Fibroblast of lung (primary cell): ENCODE measurements at regions not wholly inside any gene's neighbourhood (a gene's known extent, or its start where the extent isn't known, plus 50 kb on each side); places are given as distances from the start of the nearest gene placed in this dataset.

Experiments
- CTCF ChIP-seq, 2 donors: IDR thresholded peaks in 1 of 2; conservative IDR thresholded peaks in 1 of 2; 1 replicate in 1 of 2; 2 replicates in 1 of 2; pipeline ENCODE4 v1.5.1; 2011 to 2012; ENCODE audit warnings: low read length in 2 of 2, control low read depth in 1 of 2, inconsistent platforms in 1 of 2, low read depth in 1 of 2, mild to moderate bottlenecking in 1 of 2
- EZH2 ChIP-seq: IDR thresholded peaks from 2 replicates; pipeline ENCODE4 v1.5.1; 2012; ENCODE audit warnings: low read length, control low read depth, mild to moderate bottlenecking; ENCODE audit errors: missing control alignments

- TF ChIP-seq CTCF (conservative IDR thresholded peaks at IDR 0.05 in 1 of 2, IDR thresholded peaks at IDR 0.05 in 1 of 2; ENCODE audit: low read depth in 1 of 2, low read length in 2 of 2) (no peak), EZH2 (no peak)
Observed at GRCh38 chr3:193826159-193826795, 233.3 kb downstream of the OPA1 start.
